NCI-H748 (cell line): ENCODE measurements at regions not wholly inside any gene's neighbourhood (a gene's known extent, or its start where the extent isn't known, plus 50 kb on each side); places are given as distances from the start of the nearest gene placed in this dataset.
"Not testable (repeated sequence)": the region's sequence is repeated elsewhere in the genome, so short reads cannot be mapped to it uniquely, and the experiment has no call there.

Experiments used
- DNase-seq: peaks from one replicate; lab custom pipeline; 2025; ENCODE audit not compliant: unreplicated experiment; lab: John Stamatoyannopoulos, UW

GRCh38 chr3:40745381-40746106, 220.8 kb downstream of the ZNF621 start:
- no peak for DNase-seq

DNA sequence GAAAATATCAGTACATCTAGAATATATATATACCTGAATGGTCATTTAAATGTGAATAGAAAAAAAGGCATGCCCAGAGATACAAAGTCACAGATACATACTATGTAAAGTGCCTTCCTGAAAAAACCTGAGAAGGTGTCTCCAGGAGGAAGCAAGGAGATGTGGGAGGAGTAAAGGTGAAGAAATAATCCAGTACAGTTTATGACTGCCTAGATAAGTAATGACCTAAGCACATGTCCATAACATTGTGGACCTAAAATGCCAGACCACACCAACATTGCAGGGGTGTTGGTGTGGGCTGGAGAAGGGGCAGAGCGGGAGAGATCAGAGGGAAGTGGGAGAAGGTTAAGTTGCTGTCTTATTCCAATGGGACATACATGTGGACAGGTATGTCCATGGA, 226.9 kb downstream of the ZNF621 start:
- DNase-seq, result no peak

DNA sequence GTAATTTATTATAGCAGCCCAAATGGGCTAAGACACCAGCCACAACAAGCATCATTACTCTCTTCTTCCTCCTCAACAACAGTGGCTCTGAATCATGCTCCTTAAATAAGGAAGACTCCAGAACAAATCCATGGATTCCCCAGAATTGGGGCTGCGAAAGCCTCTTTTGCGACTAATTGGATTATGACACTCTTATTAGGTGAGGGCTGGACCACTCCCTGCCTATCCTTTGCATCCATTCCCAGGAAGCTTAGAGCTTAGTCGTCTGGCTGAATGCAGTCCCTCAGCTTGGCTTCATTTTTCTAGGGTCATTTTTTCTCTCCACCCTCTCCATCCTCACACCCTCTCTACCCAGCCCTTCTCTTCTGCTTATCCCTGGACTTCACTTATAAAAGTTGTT, 227.7 kb downstream of the ZNF621 start:
- no peak for DNase-seq

DNA sequence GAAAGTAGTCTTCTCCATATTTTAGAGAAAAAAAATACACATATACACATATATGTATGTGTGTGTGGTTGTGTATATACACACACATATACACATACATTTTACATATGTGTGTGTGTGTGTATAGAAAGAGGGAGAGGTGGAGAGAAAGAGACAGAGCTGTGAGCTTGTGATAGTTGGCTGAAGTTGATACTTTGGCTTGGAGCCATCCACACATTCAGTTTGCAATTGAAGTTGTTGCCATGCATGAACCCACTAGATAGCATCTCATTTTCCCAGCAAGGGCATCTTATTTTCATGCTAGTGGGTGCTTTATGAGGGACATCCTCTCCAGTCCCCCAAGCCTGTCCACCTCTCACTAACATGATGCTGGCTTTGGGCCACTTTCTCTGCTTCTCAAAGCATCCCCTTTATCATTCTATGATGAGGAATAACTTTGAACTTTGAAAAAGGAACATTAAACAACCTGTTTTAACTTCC, 228.6 kb downstream of the ZNF621 start:
- no peak for DNase-seq

GRCh38 chr3:40753951-40754350, 229.2 kb downstream of the ZNF621 start:
- no peak for DNase-seq

GRCh38 chr3:40754994-40755393, 230.2 kb downstream of the ZNF621 start:
- no peak for DNase-seq

DNA sequence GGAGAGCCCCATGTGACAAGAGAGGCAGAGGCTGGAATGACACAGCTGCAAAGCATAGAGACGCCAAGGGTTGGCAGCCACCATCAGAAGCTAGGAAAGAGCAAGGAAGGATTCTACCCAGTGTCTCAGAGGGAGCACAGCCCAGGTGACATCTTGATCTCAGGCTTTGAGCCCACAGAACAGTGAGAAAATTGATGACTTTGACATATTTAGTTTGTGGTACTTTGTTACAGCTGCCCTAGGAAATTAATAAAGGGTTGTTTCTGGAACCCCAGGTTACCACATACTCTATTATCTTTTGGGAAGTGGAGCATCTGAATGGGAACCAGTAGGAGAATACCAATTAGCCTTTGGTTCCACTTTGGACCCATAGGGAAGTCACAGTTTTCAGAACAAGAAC, 231.7 kb downstream of the ZNF621 start:
- no peak for DNase-seq

DNA sequence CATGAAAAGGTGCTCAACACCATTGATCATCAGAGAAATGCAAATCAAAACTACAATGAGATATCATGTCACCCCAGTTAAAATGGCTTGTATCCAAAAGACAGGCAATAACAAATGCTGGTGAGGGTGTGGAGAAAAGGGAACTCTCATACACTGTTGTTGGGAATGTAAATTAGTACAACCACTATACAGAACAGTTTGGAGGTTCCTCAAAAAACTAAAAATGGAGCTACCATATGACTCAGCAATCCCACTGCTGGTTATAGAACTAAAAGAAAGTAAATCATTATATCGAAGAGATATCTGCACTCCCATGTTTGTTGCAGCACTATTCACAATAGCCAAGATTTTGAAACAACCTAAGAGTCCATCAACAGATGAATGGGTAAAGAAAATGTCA, 238.0 kb downstream of the ZNF621 start:
- DNase-seq, result not testable (repeated sequence)

GRCh38 chr3:40763807-40764206, 239.0 kb downstream of the ZNF621 start:
- DNase-seq, result no peak

GRCh38 chr3:40764747-40765146, 240.0 kb downstream of the ZNF621 start:
- DNase-seq, result no peak

DNA sequence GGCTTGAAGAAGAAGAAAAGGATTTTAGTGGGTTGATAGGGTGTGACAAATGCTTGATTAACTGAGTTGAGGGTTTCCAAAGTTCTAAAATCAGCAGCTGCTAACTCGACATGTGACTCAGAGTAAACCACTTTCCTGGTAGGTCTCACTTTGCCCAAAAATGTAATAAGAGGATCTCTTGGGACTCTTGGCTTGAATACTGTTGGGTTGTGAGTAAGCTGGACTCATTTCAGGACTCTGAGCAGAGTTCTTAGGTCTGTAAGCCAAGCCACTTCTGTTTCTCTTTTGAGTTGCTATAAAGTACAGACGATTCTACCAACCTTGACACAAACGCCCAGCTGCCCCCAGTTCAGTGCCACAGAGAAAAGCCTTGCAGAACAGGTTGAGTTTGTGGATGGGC, 241.1 kb downstream of the ZNF621 start:
- DNase-seq, result no peak

DNA sequence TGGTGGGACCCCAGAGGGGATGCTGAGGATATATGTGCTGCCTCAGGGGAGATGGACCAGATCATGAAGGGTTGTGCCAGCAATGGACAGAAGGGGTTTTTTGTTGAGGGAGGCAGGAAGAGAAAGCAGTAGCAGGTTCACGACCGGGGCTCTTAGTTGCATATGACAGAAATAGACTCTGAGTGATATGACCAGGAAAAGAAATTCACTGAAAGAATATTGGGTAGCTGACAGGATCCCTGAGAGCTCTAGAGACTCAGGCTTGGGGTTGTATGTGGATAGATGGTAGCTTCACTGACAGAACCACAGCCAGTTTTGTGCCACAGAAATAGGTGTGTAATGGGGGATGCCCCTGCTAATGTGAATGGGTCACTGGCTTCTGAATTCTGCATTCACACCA, 241.6 kb downstream of the ZNF621 start:
- DNase-seq, result no peak

DNA sequence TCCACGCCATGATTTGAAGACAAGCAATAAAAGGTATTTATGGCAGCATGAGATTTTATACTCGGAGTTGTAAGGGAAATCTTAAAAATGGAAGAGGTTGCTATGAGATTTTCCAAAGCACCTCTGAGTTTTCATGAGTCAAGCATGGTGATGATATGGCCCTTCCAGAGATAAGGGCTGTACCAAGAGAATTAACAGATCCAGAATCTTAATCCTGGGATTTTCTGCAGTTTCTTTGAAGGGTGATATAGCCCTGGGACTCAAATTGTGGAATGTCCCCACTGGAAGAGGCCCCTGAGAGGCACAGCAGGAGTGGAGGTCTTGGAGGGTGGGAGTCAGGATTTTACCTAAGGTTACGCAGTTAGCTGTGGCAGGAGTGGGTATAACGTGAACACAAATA, 243.3 kb downstream of the ZNF621 start:
- DNase-seq, result no peak

- DNase-seq, result no peak
These were observed 243.8 kb downstream of the ZNF621 start for GRCh38 chr3:40768536-40768935.

DNA sequence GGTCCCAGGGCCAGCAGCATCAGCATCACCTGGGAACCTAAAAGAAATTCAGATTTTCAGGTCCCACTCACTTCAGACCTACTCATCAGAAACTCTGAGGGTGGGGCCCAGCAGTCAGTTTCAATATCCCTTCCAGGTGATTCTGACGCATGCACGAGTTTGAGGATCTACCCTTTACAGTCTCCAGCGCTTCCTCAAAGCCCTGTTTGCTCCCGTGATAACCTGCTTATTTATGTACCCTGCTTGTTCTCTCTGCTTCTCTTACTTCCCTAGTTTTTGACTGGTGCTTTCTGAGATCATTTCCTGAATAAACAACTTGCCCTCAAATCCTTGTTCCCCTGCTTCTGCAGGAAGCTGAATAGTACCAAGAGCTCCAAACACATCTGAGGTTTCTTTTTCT, 245.3 kb downstream of the ZNF621 start:
- DNase-seq, result no peak

DNA sequence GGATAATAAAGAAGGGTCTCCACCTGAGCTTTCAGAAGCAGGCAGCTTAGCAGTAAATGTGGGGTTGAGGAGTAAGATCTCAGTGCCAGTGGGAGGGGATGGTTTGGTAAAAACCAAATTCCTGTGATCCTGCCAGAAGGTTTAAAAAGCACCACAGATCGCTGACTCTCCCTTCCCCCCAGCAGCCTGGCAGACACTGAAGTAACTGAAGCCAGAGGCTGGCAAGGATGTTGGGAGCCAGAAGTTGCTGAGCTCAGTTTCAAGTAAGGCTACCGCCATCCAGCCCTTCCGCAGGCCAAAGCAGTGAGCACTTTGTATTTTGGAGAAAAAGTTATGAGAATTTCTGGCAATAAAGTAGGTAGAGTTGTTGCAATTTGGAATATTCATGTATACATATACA, 246.4 kb downstream of the ZNF621 start:
- DNase-seq, result no peak

GRCh38 chr3:40779039-40779438, 254.3 kb downstream of the ZNF621 start:
- DNase-seq, result no peak

GRCh38 chr3:40780291-40780924, 255.6 kb downstream of the ZNF621 start:
- DNase-seq, result peak; percentile 16

DNA sequence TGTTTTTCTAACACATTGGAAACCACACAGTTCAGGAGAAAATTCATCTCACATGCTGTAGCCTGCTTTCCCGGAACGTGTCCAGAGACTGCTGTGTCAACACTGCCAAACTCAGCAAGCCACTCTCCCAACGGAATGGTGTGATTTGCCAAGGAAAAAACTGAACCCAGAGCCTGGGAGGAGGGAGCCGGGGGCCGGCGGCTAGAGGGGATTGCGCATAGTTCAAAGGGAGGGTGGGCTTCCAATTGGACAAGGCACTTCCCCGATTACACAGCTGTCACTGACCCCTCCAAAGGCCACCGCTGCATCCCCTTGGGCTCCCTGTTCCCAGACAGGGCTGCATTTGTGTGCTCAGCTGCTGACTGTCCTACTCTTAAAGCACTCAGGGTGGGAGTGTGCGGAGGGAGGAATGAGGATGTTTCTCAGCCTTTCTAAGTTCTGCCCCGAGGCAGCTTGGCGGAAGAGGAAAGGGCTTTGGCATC, 256.2 kb downstream of the ZNF621 start:
- peak; percentile 51 for DNase-seq

DNA sequence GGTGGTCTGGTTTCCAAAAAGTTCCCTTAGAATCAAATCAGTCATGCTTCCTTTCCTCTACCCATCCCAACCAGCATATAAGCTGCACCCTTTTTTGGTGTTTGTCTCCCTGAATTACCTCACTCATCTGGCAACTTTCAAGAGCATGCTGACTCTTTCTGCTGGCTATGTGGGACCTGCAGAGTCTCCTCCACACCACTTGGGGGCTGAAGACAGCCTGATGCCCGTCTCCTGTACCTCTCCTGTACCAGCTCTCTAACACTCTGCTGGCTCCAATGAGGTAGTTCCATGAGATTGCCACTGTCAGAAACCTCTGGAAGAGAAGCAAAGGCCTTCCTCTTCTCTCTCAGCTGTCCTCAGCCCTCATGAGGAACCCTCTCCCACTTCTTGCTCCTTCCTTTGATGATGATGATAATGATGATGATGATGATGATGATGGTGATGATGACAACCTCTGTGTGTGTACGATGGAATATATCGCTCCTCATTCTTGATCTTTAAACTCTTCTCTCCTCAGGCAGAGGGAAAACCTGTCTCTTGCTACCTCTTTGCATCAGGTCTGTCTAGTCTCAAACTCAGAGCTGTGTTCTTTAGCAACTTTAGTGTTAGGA, 257.5 kb downstream of the ZNF621 start:
- no peak for DNase-seq

- DNase-seq, result no peak
These were observed 266.0 kb downstream of the ZNF621 start for GRCh38 chr3:40790746-40791145.

GRCh38 chr3:40793730-40794129, 269.0 kb downstream of the ZNF621 start:
- DNase-seq, result no peak
